ENCODE measurements at regions not wholly inside any gene's neighbourhood (a gene's known extent, or its start where the extent isn't known, plus 50 kb on each side); places are given as distances from the start of the nearest gene placed in this dataset.

DNA sequence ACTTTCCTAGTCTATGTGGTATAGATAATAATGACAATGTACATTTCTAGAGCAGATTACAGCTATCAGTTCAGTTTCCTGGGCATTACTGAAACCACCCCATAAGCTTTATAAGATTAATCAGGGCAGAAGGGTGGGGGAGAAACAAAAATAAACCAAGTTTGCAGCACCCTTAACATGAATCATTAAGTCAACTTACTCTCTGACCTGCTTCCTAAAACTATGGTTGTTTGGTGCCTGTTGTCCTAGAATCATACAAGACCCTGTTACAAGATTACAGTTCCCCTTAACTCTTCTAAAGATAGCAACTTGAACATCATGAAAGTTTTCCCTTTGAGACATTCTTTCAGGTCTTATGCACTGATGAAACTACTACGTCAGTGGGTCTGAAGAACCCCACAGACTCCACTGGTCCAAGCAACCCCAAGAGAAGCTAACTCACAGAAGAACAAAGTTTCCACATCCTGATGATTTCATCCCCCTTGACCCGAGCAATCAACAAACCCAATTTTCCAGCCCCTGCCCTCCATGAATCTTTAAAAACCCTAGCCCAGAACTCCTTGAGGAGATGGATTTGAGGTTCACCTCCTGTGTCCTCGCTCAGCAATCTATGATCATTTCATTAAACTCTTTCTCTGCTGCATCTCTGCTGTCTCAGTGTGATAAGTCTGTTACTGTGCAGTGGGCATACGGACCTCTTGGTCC is 336.5 kb downstream of the FOXO1 start:
- H3K27ac ChIP-seq, result no peak overlapping the region
- CTCF ChIA-PET, result interaction anchor here (0.5 kb wide), 1 partner anchor 251 kb away, joined by 3 read pairs; no protein-coding TSS in a partner anchor
- no peak for DNase-seq (ENCODE audit: low spot score)
- TF ChIP-seq, protein P1, sequence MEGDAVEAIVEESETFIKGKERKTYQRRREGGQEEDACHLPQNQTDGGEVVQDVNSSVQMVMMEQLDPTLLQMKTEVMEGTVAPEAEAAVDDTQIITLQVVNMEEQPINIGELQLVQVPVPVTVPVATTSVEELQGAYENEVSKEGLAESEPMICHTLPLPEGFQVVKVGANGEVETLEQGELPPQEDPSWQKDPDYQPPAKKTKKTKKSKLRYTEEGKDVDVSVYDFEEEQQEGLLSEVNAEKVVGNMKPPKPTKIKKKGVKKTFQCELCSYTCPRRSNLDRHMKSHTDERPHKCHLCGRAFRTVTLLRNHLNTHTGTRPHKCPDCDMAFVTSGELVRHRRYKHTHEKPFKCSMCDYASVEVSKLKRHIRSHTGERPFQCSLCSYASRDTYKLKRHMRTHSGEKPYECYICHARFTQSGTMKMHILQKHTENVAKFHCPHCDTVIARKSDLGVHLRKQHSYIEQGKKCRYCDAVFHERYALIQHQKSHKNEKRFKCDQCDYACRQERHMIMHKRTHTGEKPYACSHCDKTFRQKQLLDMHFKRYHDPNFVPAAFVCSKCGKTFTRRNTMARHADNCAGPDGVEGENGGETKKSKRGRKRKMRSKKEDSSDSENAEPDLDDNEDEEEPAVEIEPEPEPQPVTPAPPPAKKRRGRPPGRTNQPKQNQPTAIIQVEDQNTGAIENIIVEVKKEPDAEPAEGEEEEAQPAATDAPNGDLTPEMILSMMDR (conservative IDR thresholded peaks at IDR 0.05; ENCODE audit: low read depth), result no peak
- POLR2A ChIA-PET (ENCODE audit: low non-redundant PET), result no interaction called here

DNA sequence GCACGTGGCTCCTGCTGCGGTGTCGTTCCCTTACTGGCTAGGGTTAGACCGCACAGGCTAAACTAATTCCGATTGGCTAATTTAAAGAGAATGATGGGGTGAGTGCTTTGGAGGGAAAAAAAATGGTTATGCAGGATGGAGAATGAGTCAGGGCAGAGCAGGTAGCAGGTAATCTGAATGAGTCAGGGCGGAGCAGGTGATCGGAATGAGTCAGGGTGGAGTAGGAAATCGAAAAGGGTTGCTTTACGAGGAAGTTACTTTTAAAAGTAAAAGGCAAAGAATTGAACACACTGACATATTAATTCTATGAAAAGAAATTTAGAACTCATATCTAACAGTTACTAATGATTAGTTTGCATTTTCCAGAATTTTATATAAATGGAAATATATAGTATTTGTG is 335.5 kb downstream of the FOXO1 start:
- DNase-seq (ENCODE audit: low spot score), result no peak
- POLR2A ChIA-PET (ENCODE audit: low non-redundant PET), result no interaction called here
- H3K27ac ChIP-seq, result no peak overlapping the region
- TF ChIP-seq, protein P1 (conservative IDR thresholded peaks at IDR 0.05; ENCODE audit: low read depth), result no peak
- CTCF ChIA-PET, result no interaction called here

DNA sequence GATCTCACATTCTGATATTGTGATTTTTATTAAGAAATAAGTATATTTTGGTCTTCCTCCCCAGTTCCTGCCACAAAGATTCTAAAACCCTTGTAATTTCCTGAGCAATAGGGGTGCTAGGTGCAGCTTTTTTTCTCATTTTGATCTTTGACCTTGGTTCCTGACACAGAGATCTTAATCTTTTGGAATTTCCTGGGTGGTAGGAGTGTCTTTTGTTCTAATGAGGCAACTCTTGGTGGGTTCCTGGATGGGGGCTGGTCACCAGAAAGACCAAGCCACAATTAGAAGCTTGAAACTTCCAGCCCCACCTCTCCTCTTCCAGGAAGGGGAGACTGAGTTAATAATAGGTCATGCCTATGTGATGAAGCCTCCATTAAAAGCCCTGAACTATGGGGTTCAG is 334.6 kb downstream of the FOXO1 start:
- DNase-seq (ENCODE audit: low spot score), result no peak
- no peak overlapping the region for H3K27ac ChIP-seq
- POLR2A ChIA-PET (ENCODE audit: low non-redundant PET), result no interaction called here
- TF ChIP-seq, protein P1 (conservative IDR thresholded peaks at IDR 0.05; ENCODE audit: low read depth), result no peak
- CTCF ChIA-PET, result interaction anchor here (0.7 kb wide), 1 partner anchor 446 kb away, joined by 3 read pairs; no protein-coding TSS in a partner anchor

DNA sequence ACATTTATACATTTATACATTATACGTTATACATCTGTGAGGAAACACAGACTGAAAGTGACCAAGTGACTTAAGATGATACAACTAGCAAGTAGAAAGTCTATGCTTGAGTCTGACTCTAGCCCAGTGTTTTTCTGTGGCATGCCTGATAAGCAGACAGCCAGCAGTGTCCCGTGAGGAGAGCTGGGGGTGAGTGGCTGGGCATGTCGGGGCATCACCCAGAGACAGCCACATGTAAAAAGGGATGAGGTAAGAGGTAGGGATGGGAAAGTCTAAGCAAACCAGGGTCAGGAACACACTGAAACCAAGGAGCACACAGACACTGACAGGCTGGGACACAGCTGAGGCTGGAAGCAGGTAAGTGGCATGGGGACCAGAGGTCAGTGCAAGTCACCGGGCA is 333.2 kb downstream of the FOXO1 start:
- TF ChIP-seq, protein P1 (conservative IDR thresholded peaks at IDR 0.05; ENCODE audit: low read depth), result no peak
- ChIA-PET CTCF (no interaction called here), POLR2A (ENCODE audit: low non-redundant PET) (no interaction called here)
- DNase-seq (ENCODE audit: low spot score), result peak; percentile 76
- H3K27ac ChIP-seq, result peak overlapping the region; percentile 73

DNA sequence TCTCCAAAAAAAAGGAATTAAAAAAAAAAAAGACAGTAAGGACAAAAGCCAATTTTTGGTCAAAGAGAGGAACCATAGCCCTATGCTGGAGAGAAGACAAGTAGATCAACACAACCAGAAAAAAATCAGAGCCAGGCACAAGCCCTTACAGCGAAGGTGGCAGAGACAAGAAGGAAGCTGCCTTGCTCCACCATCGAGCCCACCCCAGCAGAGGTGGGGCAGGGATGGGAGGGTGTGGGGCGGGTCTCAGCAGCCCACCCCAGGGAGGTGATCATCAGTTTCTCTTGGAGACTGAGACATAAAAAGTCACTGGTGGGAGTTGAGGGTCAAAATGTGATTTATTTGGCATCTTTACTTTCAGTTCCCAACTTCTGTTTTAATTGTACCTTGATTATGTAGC is 332.4 kb downstream of the FOXO1 start:
- ChIA-PET POLR2A (ENCODE audit: low non-redundant PET) (no interaction called here), CTCF (no interaction called here)
- no peak overlapping the region for H3K27ac ChIP-seq
- DNase-seq (ENCODE audit: low spot score), result no peak
- TF ChIP-seq, protein P1 (conservative IDR thresholded peaks at IDR 0.05; ENCODE audit: low read depth), result no peak

DNA sequence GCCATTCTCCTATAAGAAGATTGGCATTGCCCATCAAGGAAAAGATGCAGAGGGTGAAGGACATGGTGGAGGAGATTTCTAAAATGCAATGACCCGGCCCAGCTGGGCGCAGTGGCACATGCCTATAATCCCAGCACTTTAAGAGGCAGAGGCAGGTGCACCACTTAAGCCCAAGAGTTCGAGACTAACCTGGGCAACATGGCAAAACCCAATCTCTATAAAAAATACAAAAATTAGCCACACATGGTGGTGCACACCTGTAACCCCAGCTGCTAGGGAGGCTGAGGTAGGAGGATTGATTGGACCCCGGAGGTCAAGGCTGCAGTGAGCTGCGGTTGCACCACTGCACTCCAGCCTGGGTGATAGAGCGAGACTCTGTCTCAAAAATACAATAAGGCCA is 331.8 kb downstream of the FOXO1 start:
- DNase-seq (ENCODE audit: low spot score), result no peak
- TF ChIP-seq, protein P1 (conservative IDR thresholded peaks at IDR 0.05; ENCODE audit: low read depth), result no peak
- H3K27ac ChIP-seq, result no peak overlapping the region
- ChIA-PET POLR2A (ENCODE audit: low non-redundant PET) (no interaction called here), CTCF (no interaction called here)

Data from RWPE1 (cell line).